ENCODE measurements at regions not wholly inside any gene's neighbourhood (a gene's known extent, or its start where the extent isn't known, plus 50 kb on each side); places are given as distances from the start of the nearest gene placed in this dataset.

DNA sequence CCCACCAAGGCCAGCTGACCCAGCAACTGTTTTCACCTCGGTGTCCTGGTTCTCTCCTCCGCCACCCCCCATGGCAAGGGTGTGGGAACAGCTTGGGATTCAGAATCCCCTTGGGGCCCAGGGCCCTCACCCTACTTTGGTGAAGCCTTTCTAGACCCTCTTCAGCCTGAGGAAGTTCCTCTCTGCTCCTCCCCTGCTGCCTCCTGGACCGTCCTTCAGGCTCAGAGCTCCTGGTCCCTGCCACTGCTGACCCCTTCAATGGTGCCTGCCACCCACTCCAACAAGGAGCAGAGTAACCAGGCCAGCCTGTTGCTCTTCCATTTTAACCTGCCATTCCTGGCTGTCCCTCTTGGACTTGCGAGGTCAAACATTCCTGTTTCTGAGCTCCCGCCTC, 72.0 kb upstream of the SMNDC1 start:
- no peak overlapping the region for H3K4me3 ChIP-seq (ENCODE audit: low read depth, poor library complexity, severe bottlenecking)
- no peak for TF ChIP-seq POLR2A (IDR thresholded peaks at IDR 0.05)
- TF ChIP-seq, protein P1, sequence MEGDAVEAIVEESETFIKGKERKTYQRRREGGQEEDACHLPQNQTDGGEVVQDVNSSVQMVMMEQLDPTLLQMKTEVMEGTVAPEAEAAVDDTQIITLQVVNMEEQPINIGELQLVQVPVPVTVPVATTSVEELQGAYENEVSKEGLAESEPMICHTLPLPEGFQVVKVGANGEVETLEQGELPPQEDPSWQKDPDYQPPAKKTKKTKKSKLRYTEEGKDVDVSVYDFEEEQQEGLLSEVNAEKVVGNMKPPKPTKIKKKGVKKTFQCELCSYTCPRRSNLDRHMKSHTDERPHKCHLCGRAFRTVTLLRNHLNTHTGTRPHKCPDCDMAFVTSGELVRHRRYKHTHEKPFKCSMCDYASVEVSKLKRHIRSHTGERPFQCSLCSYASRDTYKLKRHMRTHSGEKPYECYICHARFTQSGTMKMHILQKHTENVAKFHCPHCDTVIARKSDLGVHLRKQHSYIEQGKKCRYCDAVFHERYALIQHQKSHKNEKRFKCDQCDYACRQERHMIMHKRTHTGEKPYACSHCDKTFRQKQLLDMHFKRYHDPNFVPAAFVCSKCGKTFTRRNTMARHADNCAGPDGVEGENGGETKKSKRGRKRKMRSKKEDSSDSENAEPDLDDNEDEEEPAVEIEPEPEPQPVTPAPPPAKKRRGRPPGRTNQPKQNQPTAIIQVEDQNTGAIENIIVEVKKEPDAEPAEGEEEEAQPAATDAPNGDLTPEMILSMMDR (IDR thresholded peaks at IDR 0.05) = no peak
- intact Hi-C loops (cut with DNase I; ENCODE audit: low total_unique reads) = no loop called here
- no peak for DNase-seq (ENCODE audit: low spot score in 2 of 2)
- WGBS, 2 donors = 72 to 84% methylated on average over 5 of the region's 5 CpGs

DNA sequence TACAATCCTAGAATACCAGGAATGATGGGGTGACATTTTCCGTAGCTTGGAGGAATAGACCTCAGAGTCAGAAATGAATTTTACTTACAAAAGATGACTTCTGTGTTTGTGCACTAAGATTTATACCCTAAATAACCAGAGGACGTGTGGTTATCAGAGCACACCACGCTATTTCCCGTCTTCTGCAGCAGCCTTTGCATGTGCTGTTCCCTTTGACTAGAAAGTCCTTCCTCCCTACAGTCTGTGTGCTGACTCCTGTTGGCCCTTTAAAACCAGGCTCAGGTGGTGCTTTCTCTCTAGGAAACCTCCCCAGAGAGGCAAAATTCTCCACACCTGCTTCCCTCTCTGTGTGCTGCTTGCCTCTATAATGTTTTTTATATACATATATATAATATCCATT, 73.3 kb upstream of the SMNDC1 start:
- 73 to 74% methylated on average over 4 of the region's 4 CpGs for WGBS, 2 donors
- intact Hi-C loops (cut with DNase I; ENCODE audit: low total_unique reads) = no loop called here

DNA sequence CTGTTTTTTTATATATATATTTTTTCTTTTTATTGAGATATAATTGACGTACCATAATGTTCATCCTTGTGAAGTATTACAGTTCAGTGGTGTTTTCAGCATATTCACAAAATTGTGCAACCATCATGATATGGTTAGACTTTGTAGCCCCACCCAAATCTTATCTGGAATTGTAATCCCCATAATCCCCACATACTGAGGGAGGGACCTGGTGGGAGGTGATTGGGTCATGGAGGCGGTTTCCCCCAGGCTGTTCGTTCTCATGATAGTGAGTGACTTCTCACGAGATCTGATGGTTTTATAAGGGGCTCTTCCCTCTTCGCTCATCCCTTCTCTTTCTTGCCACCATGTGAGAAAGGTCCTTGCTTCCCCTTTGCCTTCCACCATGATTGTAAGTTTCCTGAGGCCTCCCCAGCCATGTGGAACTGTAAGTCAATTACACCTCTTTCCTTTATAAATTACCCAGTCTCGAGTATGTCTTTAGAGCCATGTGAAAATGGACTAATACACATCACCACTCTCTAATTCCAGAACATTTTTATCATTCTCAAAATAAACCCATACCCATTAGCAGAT, 73.9 kb upstream of the SMNDC1 start:
- no peak overlapping the region for H3K4me3 ChIP-seq (ENCODE audit: low read depth, poor library complexity, severe bottlenecking)
- DNase-seq (ENCODE audit: low spot score in 2 of 2) = no peak
- 93 to 98% methylated on average over 6 of the region's 6 CpGs for WGBS, 2 donors
- TF ChIP-seq, protein P1 (IDR thresholded peaks at IDR 0.05) = no peak
- TF ChIP-seq POLR2A (IDR thresholded peaks at IDR 0.05) = no peak
- intact Hi-C loops (cut with DNase I; ENCODE audit: low total_unique reads) = no loop called here

More for the DNA sequence above, 73.3 kb upstream of the SMNDC1 start:
- no peak overlapping the region for H3K4me3 ChIP-seq (ENCODE audit: low read depth, poor library complexity, severe bottlenecking)
- no peak for TF ChIP-seq POLR2A (IDR thresholded peaks at IDR 0.05)
- TF ChIP-seq, protein P1 (IDR thresholded peaks at IDR 0.05) = no peak
- no peak for DNase-seq (ENCODE audit: low spot score in 2 of 2)

DNA sequence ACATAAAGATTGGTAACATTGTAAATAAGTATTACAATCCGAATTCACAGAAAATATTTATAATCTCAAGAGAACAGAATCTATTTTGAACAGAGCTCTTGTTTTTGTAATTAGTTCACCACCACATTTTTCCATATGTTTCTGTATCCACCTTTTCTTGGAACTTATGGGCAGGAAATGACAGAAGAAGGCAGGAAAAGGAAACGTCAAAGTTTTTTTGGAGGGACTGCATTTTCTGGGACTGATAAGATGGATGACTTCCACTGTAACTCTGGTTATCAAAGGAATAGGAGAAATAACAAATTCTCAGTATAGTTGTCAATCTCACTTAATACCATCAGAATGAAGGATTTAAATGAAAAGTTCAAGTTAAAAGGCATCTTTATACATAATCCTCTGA, 75.1 kb upstream of the SMNDC1 start:
- DNase-seq (ENCODE audit: low spot score in 2 of 2) = no peak
- H3K4me3 ChIP-seq (ENCODE audit: low read depth, poor library complexity, severe bottlenecking) = no peak overlapping the region
- TF ChIP-seq POLR2A (IDR thresholded peaks at IDR 0.05) = no peak
- TF ChIP-seq, protein P1 (IDR thresholded peaks at IDR 0.05) = no peak
- WGBS, 2 donors = 61 to 63% methylated on average over 2 of the region's 2 CpGs
- intact Hi-C loops (cut with DNase I; ENCODE audit: low total_unique reads) = no loop called here

DNA sequence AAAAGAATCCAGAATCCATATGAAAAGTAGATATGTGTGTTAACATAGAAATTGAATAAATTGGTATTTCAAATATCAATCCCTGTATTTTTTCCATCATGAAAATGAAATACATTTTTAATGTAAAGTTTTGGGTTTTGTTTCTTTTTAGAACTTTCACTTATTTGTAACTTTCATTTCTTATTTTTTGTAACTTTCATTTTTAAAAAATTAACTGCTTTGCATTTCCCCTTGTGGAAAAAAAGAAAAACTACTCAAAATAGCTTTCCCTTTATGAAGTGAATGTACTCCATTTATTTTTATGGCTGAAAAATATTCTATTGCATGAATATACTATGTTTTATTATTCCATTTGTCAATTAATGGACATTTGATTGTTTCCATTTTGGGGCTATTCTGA, 75.6 kb upstream of the SMNDC1 start:
- H3K4me3 ChIP-seq (ENCODE audit: low read depth, poor library complexity, severe bottlenecking) = no peak overlapping the region
- no peak for TF ChIP-seq POLR2A (IDR thresholded peaks at IDR 0.05)
- TF ChIP-seq, protein P1 (IDR thresholded peaks at IDR 0.05) = no peak
- no peak for DNase-seq (ENCODE audit: low spot score in 2 of 2)
- intact Hi-C loops (cut with DNase I; ENCODE audit: low total_unique reads) = no loop called here

DNA sequence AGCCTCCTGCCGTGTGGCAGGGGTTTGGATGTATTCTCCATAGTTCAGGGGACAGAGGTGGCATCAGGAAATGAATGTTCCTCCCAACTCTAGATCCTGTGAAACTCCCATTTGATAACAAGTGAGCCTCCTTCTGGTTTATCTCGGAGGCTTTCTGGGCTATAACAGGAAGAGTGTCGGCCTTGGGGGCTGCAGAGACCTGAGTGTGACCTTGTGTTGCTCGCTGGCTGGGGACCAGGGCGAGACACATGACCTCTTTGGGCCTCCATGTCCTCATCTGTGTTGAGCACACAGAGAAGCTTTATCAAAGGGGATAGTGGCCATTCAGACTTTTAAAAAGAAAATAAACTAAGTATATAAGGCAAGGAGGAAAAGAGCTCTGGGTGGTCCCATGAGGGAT, 78.0 kb upstream of the SMNDC1 start:
- DNase-seq (ENCODE audit: low spot score in 2 of 2) = no peak
- TF ChIP-seq POLR2A (IDR thresholded peaks at IDR 0.05) = no peak
- TF ChIP-seq, protein P1 (IDR thresholded peaks at IDR 0.05) = no peak
- WGBS, 2 donors = 93 to 94% methylated on average over 5 of the region's 5 CpGs
- no peak overlapping the region for H3K4me3 ChIP-seq (ENCODE audit: low read depth, poor library complexity, severe bottlenecking)
- intact Hi-C loops (cut with DNase I; ENCODE audit: low total_unique reads) = no loop called here
